SK-N-SH (cell line): ENCODE measurements at regions not wholly inside any gene's neighbourhood (a gene's known extent, or its start where the extent isn't known, plus 50 kb on each side); places are given as distances from the start of the nearest gene placed in this dataset.

Experiments used
- CTCF ChIA-PET: fragments of 300-600, 350-600 bp; formaldehyde crosslinking; extraction: SDS; loops from one replicate; lab custom pipeline; 2021; lab: Yijun Ruan, JAX
- POLR2A ChIA-PET: fragments of 350-600 bp; sonication (Branson Sonifier 250); formaldehyde crosslinking; extraction: SDS; loops from one replicate; lab custom pipeline; 2020; ENCODE audit warnings: antibody characterized with exemption, inconsistent platforms; lab: Yijun Ruan, JAX
- DNase-seq: peaks from one replicate; pipeline ENCODE4 v3.0.0; 2012
- H2AFZ ChIP-seq: fragments of 200-600 bp; sonication (generic); 2 replicates; pipeline ENCODE4 v1.8.1; 2016; ENCODE audit warnings: antibody characterized with exemption, mild to moderate bottlenecking, low read depth
- H3F3A ChIP-seq: fragments of 200-600 bp; sonication (generic); replicated peaks from 2 replicates; pipeline ENCODE3; 2016; ENCODE audit warnings: antibody characterized with exemption, mild to moderate bottlenecking; ENCODE audit not compliant: insufficient read depth
- H3K27ac ChIP-seq, 2 experiments: fragments of 200-500 bp in 1 of 2; fragments of 200-600 bp in 1 of 2; sonication (Bioruptor generic) in 1 of 2; sonication (generic), shearing (Covaris generic) in 1 of 2; 2 replicates each; pipeline versions ENCODE4 v1.5.1 to v1.6.1; 2014 to 2016; ENCODE audit warnings: low read depth in 2 of 2, inconsistent platforms in 1 of 2, low read length in 1 of 2, mild to moderate bottlenecking in 1 of 2, mixed read lengths in 1 of 2
- H3K27me3 ChIP-seq: fragments of 200-600 bp; sonication (generic), shearing (Covaris generic); 2 replicates; pipeline ENCODE4 v1.6.1; 2016; ENCODE audit warnings: mixed run types; ENCODE audit not compliant: insufficient read depth
- H3K36me3 ChIP-seq, 2 experiments: fragments of 200-500 bp in 1 of 2; fragments of 200-600 bp in 1 of 2; sonication (Bioruptor generic) in 1 of 2; sonication (generic) in 1 of 2; replicated peaks in 1 of 2; 2 replicates each; pipeline versions ENCODE3 to v1.5.1; 2014 to 2016; ENCODE audit warnings: low read length in 1 of 2, mild to moderate bottlenecking in 1 of 2; ENCODE audit not compliant: insufficient read depth in 2 of 2, control insufficient read depth in 1 of 2
- H3K4me1 ChIP-seq, 2 experiments: fragments of 200-500 bp in 1 of 2; fragments of 200-600 bp in 1 of 2; sonication (Bioruptor generic) in 1 of 2; sonication (generic), shearing (Covaris generic) in 1 of 2; 2 replicates each; pipeline versions ENCODE4 v1.5.1 to v1.6.1; 2014 to 2016; ENCODE audit warnings: low read depth in 1 of 2, low read length in 1 of 2, mixed run types in 1 of 2; ENCODE audit not compliant: insufficient read depth in 2 of 2, control insufficient read depth in 1 of 2
- H3K4me2 ChIP-seq: fragments of 200-600 bp; sonication (generic), shearing (Covaris generic); 2 replicates; pipeline ENCODE4 v1.6.1; 2017; ENCODE audit warnings: mixed run types
- H3K4me3 ChIP-seq, 2 experiments: fragments of 200-500 bp in 1 of 2; fragments of 200-600 bp in 1 of 2; sonication (Bioruptor generic) in 1 of 2; sonication (generic), shearing (Covaris generic) in 1 of 2; 2 replicates each; pipeline versions ENCODE4 v1.5.1 to v1.8.1; 2014 to 2016; ENCODE audit warnings: low read depth in 2 of 2, inconsistent platforms in 1 of 2, low read length in 1 of 2, mild to moderate bottlenecking in 1 of 2, mixed read lengths in 1 of 2, moderate library complexity in 1 of 2
- H3K79me2 ChIP-seq: fragments of 200-600 bp; sonication (generic); 2 replicates; pipeline ENCODE4 v1.8.1; 2017; ENCODE audit warnings: mild to moderate bottlenecking; ENCODE audit not compliant: insufficient read depth
- H3K9ac ChIP-seq: fragments of 200-600 bp; sonication (generic); 2 replicates; pipeline ENCODE4 v1.6.1; 2017; ENCODE audit warnings: mixed run types
- H3K9me2 ChIP-seq: fragments of 200-600 bp; sonication (generic); 2 replicates; pipeline ENCODE4 v1.6.1; 2017; ENCODE audit warnings: mixed run types
- H3K9me3 ChIP-seq: fragments of 200-600 bp; sonication (generic); 2 replicates; pipeline ENCODE4 v1.6.1; 2017; ENCODE audit warnings: mixed run types, mild to moderate bottlenecking, moderate library complexity
- H4K20me1 ChIP-seq: fragments of 200-600 bp; sonication (generic); 2 replicates; pipeline ENCODE4 v1.6.1; 2017; ENCODE audit warnings: mild to moderate bottlenecking, mixed run types; ENCODE audit not compliant: insufficient read depth
- CHD2 ChIP-seq: fragments of 150-350 bp; IDR thresholded peaks from 2 replicates; pipeline ENCODE4 v1.6.1; 2018; ENCODE audit warnings: low read length; ENCODE audit not compliant: partially characterized antibody
- CTCF ChIP-seq: fragments of 200-600 bp; sonication (generic); IDR thresholded peaks from 2 replicates; pipeline ENCODE4 v1.6.1; 2017; ENCODE audit warnings: antibody characterized with exemption, mild to moderate bottlenecking, moderate library complexity
- GATA2 ChIP-seq: sonication (generic); formaldehyde crosslinking; IDR thresholded peaks from 2 replicates; pipeline ENCODE4 v1.5.0; 2020; ENCODE audit warnings: mild to moderate bottlenecking, missing genetic modification reagents
- PBX3 ChIP-seq: IDR thresholded peaks from 2 replicates; pipeline ENCODE4; 2012
- RXRA ChIP-seq: IDR thresholded peaks from 2 replicates; pipeline ENCODE4 v1.4.0; 2012; ENCODE audit warnings: low read depth, mild to moderate bottlenecking, borderline replicate concordance
- SMC3 ChIP-seq: IDR thresholded peaks from 2 replicates; pipeline ENCODE4 v1.6.1; 2012; ENCODE audit warnings: low read depth, low read length, improper control_type of control experiment
- TCF12 ChIP-seq: IDR thresholded peaks from 2 replicates; pipeline ENCODE4 v1.4.0; 2012
- TEAD4 ChIP-seq: IDR thresholded peaks from 2 replicates; pipeline ENCODE4 v1.4.0; 2012; ENCODE audit warnings: mild to moderate bottlenecking, borderline replicate concordance; ENCODE audit not compliant: insufficient read depth
- WGBS: methylation state at CpG from one replicate; pipeline ENCODE4 v1.1.6; 2017; ENCODE audit warnings: low lambda C conversion rate; 5-methylcytosine and 5-hydroxymethylcytosine counted together

GRCh38 chr9:88322906-88323566 lies 65.2 kb upstream of the SPIN1 start:
- ChIA-PET POLR2A (no interaction called here), CTCF (no interaction called here)
- Histone ChIP-seq H3K27ac (no peak overlapping the region), H3K4me2 (no peak overlapping the region), H3K9ac (no peak overlapping the region), H4K20me1 (no peaks in the 10 kb centered on the region), H3F3A (no peaks in the 10 kb centered on the region), H3K4me1 (no peaks in the 10 kb centered on the region), H3K27me3 (no peaks in the 10 kb centered on the region), H3K9me3 (no peaks in the 10 kb centered on the region), H2AFZ (no peak overlapping the region), H3K79me2 (no peaks in the 10 kb centered on the region), H3K36me3 (no peaks in the 10 kb centered on the region), H3K4me3 (no peak overlapping the region), H3K9me2 (no peaks in the 10 kb centered on the region)
- no peak for DNase-seq
- no peak for TF ChIP-seq TEAD4
- TF ChIP-seq RXRA = no peak
- TF ChIP-seq SMC3 = no peak
- TF ChIP-seq CHD2 = no peak
- TF ChIP-seq GATA2 (CRISPR knock-in tag) = no peak
- TF ChIP-seq TCF12 = no peak
- no peak for TF ChIP-seq PBX3
- TF ChIP-seq CTCF = no peak
- TF ChIP-seq, all 33 proteins: peak for 0
- WGBS = 52% methylated on average over 4 of the region's 4 CpGs

GRCh38 chr9:88321764-88322163 lies 66.5 kb upstream of the SPIN1 start:
- POLR2A ChIA-PET = no interaction called here
- Histone ChIP-seq H3K9me2 (no peaks in the 10 kb centered on the region), H3K36me3 (no peaks in the 10 kb centered on the region), H3K4me2 (no peak overlapping the region), H3K27ac (no peak overlapping the region), H4K20me1 (no peaks in the 10 kb centered on the region), H3F3A (no peaks in the 10 kb centered on the region), H3K9me3 (no peaks in the 10 kb centered on the region), H3K27me3 (no peaks in the 10 kb centered on the region), H3K4me3 (no peak overlapping the region), H2AFZ (no peak overlapping the region), H3K9ac (no peak overlapping the region), H3K79me2 (no peaks in the 10 kb centered on the region), H3K4me1 (no peaks in the 10 kb centered on the region)
- WGBS = 54% methylated on average over 4 of the region's 4 CpGs
- CTCF ChIA-PET = interaction anchor here (0.6 to 0.7 kb wide), 2 partner anchors 13 to 63 kb away, joined by 3 read pairs; no protein-coding TSS in a partner anchor
- no peak for TF ChIP-seq SMC3
- TF ChIP-seq CTCF = no peak
- DNase-seq = no peak
